Stimulated activated CD8-positive, alpha-beta memory T cell treated with anti-CD3 and anti-CD28 coated beads, Interleukin-7, amount 100 ng/mL, for 4 hours (primary cell): ENCODE measurements at regions not wholly inside any gene's neighbourhood (a gene's known extent, or its start where the extent isn't known, plus 50 kb on each side); places are given as distances from the start of the nearest gene placed in this dataset.
"Not testable (repeated sequence)": the region's sequence is repeated elsewhere in the genome, so short reads cannot be mapped to it uniquely, and the experiment has no call there.

Experiments
- DNase-seq, 2 donors: peaks; one replicate each; pipeline ENCODE4 v3.0.0-alpha.2; 2020; ENCODE audit warnings: low read depth in 2 of 2

- no peak for DNase-seq
Measured at GRCh38 chr7:23887660-23888059, 177.6 kb downstream of the STK31 start.

- DNase-seq: no peak
Measured at GRCh38 chr7:23888958-23889357, 178.9 kb downstream of the STK31 start.

- DNase-seq: no peak
Measured at GRCh38 chr7:23889566-23889965, 179.5 kb downstream of the STK31 start.

DNA sequence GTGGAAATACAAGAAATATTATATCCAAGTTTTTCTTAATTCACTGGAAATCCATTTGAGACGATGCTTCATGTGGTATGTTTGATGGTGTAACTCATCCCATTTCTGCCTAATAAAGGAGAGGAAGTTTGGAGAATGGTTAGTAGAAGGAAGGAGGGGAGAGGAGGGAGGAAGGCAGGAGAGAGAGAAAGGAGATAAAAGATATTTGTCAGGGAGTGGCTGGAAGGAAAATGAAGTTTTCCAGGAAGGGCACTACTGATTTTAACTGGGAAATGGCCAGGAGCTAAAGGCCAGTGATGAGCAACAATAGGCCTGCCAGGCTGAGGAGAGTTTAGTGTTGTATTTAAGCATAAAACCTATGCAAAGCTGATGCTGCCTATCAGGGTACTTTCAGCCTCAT is 182.0 kb downstream of the STK31 start:
- no peak for DNase-seq

- DNase-seq: no peak
Measured at GRCh38 chr7:23893176-23893941, 183.3 kb downstream of the STK31 start.

DNA sequence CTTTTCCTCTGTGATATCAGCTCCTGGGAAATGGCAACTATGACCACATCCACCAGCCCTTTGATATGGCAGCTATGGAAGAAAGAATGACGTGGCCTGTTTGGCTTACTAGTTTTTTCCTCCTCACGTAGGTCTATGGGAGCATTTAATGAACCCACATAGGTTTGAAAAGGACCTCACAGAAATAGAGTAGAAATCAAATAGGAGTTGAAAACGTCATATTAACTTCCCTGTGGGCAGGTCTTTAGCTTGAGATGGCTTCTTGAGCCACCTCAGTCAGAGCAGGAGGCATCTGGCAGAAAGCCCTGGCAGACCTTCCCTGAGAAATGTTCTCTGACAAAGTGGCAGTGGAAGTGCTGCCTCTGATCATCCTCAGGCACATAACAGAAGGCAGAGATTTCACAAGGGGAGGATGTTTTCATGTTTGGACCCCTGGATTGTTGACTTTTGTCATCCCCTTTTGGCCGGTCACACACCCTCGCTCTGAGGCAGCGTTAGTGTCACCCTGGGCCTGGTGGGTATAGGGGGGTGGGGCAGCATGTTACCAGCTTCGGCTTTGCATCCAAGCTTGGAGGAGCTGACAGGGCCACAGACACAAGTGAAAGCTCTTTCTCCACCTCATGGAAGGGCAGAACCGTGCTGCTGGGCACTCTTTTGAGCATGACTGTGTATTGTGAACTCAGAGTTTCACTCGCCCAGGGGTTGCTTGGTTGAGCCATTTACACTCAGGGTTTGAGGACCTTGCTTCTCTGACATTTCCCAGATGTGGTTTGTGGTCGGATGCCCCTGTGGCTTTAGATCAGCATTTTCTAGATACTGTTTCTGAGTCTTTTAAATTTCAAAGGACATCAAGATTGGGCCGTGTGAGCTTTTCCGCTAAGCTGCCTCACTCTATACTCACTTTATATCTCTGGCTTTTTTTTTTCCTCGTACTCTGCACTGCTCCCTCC is 184.2 kb downstream of the STK31 start:
- DNase-seq: peak in 1 of 2 donors; percentile 3

- no peak for DNase-seq
Measured at GRCh38 chr7:23894892-23895569, 185.0 kb downstream of the STK31 start.

- no peak for DNase-seq
Measured at GRCh38 chr7:23895666-23896096, 185.7 kb downstream of the STK31 start.

DNA sequence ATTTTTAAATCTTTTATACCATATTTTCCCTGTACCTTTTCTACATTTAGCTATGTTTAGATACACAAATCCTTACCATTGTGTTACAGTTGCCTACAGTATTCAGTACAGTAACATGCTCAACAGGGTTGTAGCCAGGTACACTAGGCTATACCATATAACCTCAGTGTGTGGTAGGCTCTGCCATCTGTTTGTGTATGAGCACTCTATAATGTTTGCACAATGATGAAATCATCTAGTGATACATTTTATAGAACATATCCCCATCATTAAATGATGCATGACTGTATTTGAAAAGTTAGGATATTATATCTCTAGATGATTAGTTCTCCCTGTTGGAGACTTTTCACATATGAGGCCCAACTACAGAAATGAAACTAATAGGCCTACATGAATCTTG is 188.6 kb downstream of the STK31 start:
- DNase-seq: no peak

GRCh38 chr7:23904901-23905300 is 194.9 kb downstream of the STK31 start:
- DNase-seq: not testable (repeated sequence)

DNA sequence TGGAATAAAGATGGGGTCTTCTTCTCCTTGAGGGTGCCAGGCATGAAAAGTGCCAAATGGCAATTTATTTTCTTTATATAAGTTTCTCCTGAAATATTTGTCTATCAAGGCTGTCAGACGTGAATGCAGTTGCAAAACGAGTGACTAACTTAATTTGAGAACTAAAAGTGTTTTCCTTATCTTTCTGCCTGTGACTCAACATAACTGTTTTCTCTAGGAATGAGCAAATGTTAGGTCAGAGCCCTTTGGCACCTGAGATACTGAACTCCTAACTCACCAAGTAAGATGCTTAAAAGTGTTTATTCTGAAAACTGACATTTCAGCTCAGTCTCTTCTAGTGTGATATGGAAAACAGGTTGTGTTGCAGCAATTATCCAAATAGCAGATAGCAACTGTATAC is 197.0 kb downstream of the STK31 start:
- DNase-seq: no peak

GRCh38 chr7:23909426-23909825 is 199.4 kb downstream of the STK31 start:
- DNase-seq: no peak

GRCh38 chr7:23912065-23912464 is 202.0 kb downstream of the STK31 start:
- no peak for DNase-seq

DNA sequence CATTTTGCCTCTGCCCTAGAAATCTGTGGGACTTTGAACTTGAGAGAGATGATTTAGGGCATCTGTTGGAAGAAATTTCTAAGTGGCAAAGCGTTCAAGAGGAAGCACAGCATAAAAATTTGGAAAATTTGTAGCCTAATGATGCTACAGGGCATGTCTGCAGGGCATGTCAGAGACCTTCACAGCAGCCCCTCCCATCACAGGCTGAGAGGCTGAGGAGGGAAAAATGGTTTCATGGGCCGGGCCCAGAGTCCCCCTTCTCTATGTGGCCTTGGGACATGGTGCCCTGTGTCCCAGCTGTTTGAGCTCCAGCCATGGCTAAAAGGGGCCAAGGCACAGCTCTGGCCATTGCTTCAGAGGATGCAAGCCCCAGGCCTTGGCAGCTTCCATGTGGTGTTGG is 203.0 kb downstream of the STK31 start:
- DNase-seq: no peak

- no peak for DNase-seq
Measured at GRCh38 chr7:23915236-23915635, 205.2 kb downstream of the STK31 start.

DNA sequence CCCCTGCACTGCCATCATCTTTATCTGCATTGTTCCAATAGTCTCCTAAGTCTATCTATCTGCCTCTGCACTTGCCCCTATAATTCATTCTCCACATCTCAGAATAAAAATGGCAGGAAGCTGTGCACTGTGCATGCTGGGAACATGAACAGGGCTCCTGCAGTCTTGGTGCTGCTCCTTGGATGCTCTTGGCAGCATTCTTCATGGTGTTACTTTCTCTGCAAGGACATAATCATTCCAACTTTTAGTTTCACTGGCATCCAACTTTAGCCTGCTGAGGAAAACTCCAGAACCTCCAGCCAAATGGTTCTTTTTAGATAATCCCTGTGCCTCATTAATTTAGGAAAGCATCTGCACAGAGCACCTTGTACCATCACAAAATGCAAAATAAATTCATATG is 208.3 kb downstream of the STK31 start:
- DNase-seq: no peak

DNA sequence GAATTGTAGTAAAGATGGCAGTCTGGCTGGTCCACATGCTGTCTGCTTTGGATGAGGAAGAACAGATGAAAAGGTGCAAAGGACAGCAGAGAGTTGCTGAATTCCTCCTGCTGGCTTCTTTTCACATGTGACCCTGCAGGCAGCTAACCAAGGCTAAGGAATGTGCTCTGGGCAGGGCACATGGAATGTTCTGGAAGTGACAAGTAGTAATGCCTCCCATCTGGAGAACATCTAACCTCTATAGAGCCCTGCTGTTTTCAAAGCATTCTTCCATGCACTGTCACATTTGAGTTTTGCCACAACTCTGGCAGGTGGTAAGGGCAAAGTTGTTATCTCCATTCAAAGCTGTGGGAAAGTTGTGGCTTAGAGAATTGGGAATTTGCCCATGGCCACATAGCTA is 208.8 kb downstream of the STK31 start:
- no peak for DNase-seq

- no peak for DNase-seq
Measured at GRCh38 chr7:23925088-23925487, 215.1 kb downstream of the STK31 start.

DNA sequence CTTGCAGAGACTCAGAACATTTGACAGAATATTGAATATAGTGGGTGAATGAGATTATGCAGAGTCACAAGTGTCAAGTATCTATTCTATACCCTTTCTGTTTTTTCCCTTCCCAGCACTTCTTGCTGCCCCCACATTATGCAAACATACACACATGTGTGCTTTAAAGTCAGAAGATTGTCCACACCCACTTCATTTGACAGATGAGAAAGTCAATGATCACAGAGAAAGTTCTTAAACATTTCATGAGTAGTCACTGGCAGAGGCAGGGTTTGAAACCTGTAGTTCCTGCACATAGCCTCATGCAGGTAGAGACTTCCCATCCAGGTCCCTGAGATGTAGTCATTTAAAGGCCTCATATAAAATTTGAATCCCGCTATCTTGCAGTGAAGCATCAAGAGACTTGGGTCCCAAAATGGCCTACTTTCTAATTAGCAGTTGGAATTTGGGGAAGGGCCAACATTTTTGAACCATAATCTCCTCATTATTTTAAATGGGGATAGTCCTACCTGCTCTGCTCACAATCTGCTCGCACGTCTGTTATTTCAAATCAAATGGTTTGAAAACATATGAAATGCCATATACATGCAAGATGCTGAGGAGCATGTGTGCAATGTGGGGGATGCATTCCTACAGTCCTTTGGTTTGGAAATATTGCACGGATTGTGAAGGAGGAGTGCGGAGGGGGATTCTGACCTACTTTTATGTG is 217.8 kb downstream of the STK31 start:
- DNase-seq: no peak

- no peak for DNase-seq
Measured at GRCh38 chr7:23928418-23928775, 218.4 kb downstream of the STK31 start.

DNA sequence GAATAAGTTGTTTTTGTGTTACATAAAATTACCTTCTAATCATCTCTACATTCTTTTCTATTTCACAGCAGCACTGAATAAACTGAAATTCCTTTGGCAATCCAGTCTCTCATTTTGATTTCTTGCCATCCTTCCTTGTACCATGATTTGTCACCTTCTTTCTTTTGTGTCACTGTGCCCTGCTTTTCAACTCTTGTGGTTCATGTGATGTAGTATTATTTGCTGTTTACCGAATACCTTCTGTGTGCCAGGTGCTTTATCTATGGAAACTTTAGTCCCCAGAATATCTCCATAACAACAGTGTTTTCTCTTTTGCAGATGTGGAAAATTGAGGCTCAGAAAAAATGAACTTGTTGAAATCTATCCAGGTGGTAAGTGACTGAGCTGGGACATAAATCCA is 220.3 kb downstream of the STK31 start:
- DNase-seq: no peak

- DNase-seq: no peak
Measured at GRCh38 chr7:23931633-23932032, 221.6 kb downstream of the STK31 start.
